NCI-H748 (cell line): ENCODE measurements at regions not wholly inside any gene's neighbourhood (a gene's known extent, or its start where the extent isn't known, plus 50 kb on each side); places are given as distances from the start of the nearest gene placed in this dataset.

Experiments
- DNase-seq: peaks from one replicate; lab custom pipeline; 2025; ENCODE audit not compliant: unreplicated experiment; lab: John Stamatoyannopoulos, UW

GRCh38 chr6:98514796-98515195 is 319.6 kb upstream of the POU3F2 start:
- peak; percentile 27 for DNase-seq

- peak; percentile 80 for DNase-seq
These were observed 318.2 kb upstream of the POU3F2 start for GRCh38 chr6:98516206-98516605.

GRCh38 chr6:98516866-98517265 is 317.5 kb upstream of the POU3F2 start:
- DNase-seq = peak; percentile 23

GRCh38 chr6:98525860-98526259 is 308.5 kb upstream of the POU3F2 start:
- peak; percentile 68 for DNase-seq

GRCh38 chr6:98526465-98526864 is 307.9 kb upstream of the POU3F2 start:
- DNase-seq = peak; percentile 59

- DNase-seq = peak; percentile 53
These were observed 305.0 kb upstream of the POU3F2 start for GRCh38 chr6:98529364-98529763.

- DNase-seq = no peak
These were observed 303.6 kb upstream of the POU3F2 start for GRCh38 chr6:98530732-98531131.

- DNase-seq = peak; percentile 26
These were observed 302.4 kb upstream of the POU3F2 start for GRCh38 chr6:98532004-98532403.

GRCh38 chr6:98539741-98540140 is 294.6 kb upstream of the POU3F2 start:
- DNase-seq = peak; percentile 44

- no peak for DNase-seq
These were observed 288.0 kb upstream of the POU3F2 start for GRCh38 chr6:98546376-98546775.

GRCh38 chr6:98547151-98547550 is 287.2 kb upstream of the POU3F2 start:
- no peak for DNase-seq

GRCh38 chr6:98547634-98548033 is 286.7 kb upstream of the POU3F2 start:
- no peak for DNase-seq

GRCh38 chr6:98548301-98548700 is 286.1 kb upstream of the POU3F2 start:
- DNase-seq = no peak

GRCh38 chr6:98560418-98560817 is 274.0 kb upstream of the POU3F2 start:
- DNase-seq = no peak

GRCh38 chr6:98560841-98561240 is 273.5 kb upstream of the POU3F2 start:
- no peak for DNase-seq

GRCh38 chr6:98566126-98566525 is 268.2 kb upstream of the POU3F2 start:
- no peak for DNase-seq

GRCh38 chr6:98572579-98572978 is 261.8 kb upstream of the POU3F2 start:
- no peak for DNase-seq

GRCh38 chr6:98574984-98575383 is 259.4 kb upstream of the POU3F2 start:
- DNase-seq = peak; percentile 30

GRCh38 chr6:98576791-98577190 is 257.6 kb upstream of the POU3F2 start:
- no peak for DNase-seq

- DNase-seq = no peak
These were observed 256.4 kb upstream of the POU3F2 start for GRCh38 chr6:98578016-98578415.

- no peak for DNase-seq
These were observed 255.3 kb upstream of the POU3F2 start for GRCh38 chr6:98579079-98579478.

GRCh38 chr6:98579941-98580340 is 254.4 kb upstream of the POU3F2 start:
- no peak for DNase-seq

GRCh38 chr6:98581705-98582104 is 252.7 kb upstream of the POU3F2 start:
- no peak for DNase-seq

GRCh38 chr6:98583506-98583905 is 250.9 kb upstream of the POU3F2 start:
- DNase-seq = peak; percentile 6
